HepG2 (cell line): ENCODE measurements at regions not wholly inside any gene's neighbourhood (a gene's known extent, or its start where the extent isn't known, plus 50 kb on each side); places are given as distances from the start of the nearest gene placed in this dataset.

Experiments
- ATAC-seq: fragments of 200-7000 bp; cut with Tn5 transposase; 3 replicates; pipeline ENCODE4 v1.9.1; 2020; ENCODE audit warnings: mild to moderate bottlenecking, moderate library complexity
- BruUV-seq: library from RNA; stranded (reverse); fragments of 400-500 nt; replicated peaks from 2 replicates; lab custom pipeline; 2021; lab: Mats Ljungman, UMichigan
- CTCF ChIA-PET: fragments of 300-600 bp; formaldehyde crosslinking; extraction: SDS; loops from one replicate; lab custom pipeline; 2021; ENCODE audit warnings: low total read pairs, inconsistent platforms, low intra/inter-chr PET ratio; lab: Yijun Ruan, JAX
- POLR2A ChIA-PET: fragments of 350-600 bp; sonication (Branson Sonifier 250); formaldehyde crosslinking; loops from one replicate; lab custom pipeline; 2020; ENCODE audit warnings: antibody characterized with exemption, inconsistent platforms; lab: Yijun Ruan, JAX
- DNase-seq: peaks from one replicate; pipeline ENCODE4 v3.0.0-alpha.2; 2015; ENCODE audit warnings: low spot score
- FAIRE-seq: peaks from 3 replicates; lab custom pipeline; 2011; peaks lifted over from hg19 to GRCh38; lab: Jason Lieb, UNC
- H2AFZ ChIP-seq: one replicate; pipeline ENCODE4 v1.6.1; 2011; ENCODE audit warnings: low read length, inconsistent platforms
- H3K27ac ChIP-seq: fragments of 300-600 bp; 3 replicates; pipeline ENCODE4 v1.8.0; 2011; ENCODE audit warnings: mixed run types, mild to moderate bottlenecking, mixed read lengths, low read length, inconsistent platforms; ENCODE audit not compliant: insufficient read depth; ENCODE audit errors: extremely low read length
- H3K27me3 ChIP-seq, 2 experiments: fragments of 200-600 bp in 1 of 2; 2 replicates in 1 of 2; 3 replicates in 1 of 2; pipeline versions ENCODE4 v1.6.0 to v1.8.0; 2011; ENCODE audit warnings: low read length in 2 of 2, mild to moderate bottlenecking in 2 of 2, moderate library complexity in 2 of 2, inconsistent platforms in 1 of 2; ENCODE audit not compliant: insufficient read depth in 2 of 2, control insufficient read depth in 1 of 2
- H3K36me3 ChIP-seq, 2 experiments: fragments of 200-600 bp in 1 of 2; replicated peaks in 1 of 2; 2 replicates in 1 of 2; 3 replicates in 1 of 2; pipeline versions ENCODE4 v1.5.1 to v1.8.0; 2011; ENCODE audit warnings: low read length in 2 of 2, inconsistent platforms in 1 of 2; ENCODE audit not compliant: insufficient read depth in 2 of 2, control insufficient read depth in 1 of 2
- H3K4me1 ChIP-seq: 2 replicates; pipeline ENCODE4 v1.5.1; 2012; ENCODE audit warnings: low read length, inconsistent platforms; ENCODE audit not compliant: insufficient read depth
- H3K4me2 ChIP-seq: 2 replicates; pipeline ENCODE4 v1.6.0; 2011; ENCODE audit warnings: low read depth, low read length, inconsistent platforms
- H3K4me3 ChIP-seq, 3 experiments: fragments of 200-600 bp in 1 of 3; sonication (generic), shearing (Covaris generic) in 1 of 3; replicated peaks in 1 of 3; 2 replicates each; pipeline ENCODE4 v1.5.1; 2011 to 2016; ENCODE audit warnings: low read length in 3 of 3, inconsistent platforms in 2 of 3, low read depth in 2 of 3, mild to moderate bottlenecking in 2 of 3, control low read depth in 1 of 3, mixed read lengths in 1 of 3; ENCODE audit not compliant: insufficient read depth in 1 of 3
- H3K79me2 ChIP-seq: one replicate; pipeline ENCODE4 v1.6.1; 2011; ENCODE audit warnings: low read length, inconsistent platforms; ENCODE audit not compliant: insufficient read depth
- H3K9ac ChIP-seq: 2 replicates; pipeline ENCODE4 v1.6.0; 2011; ENCODE audit warnings: mild to moderate bottlenecking, low read depth, low read length, inconsistent platforms; ENCODE audit not compliant: insufficient read depth
- H3K9me3 ChIP-seq: 2 replicates; pipeline ENCODE4 v1.5.1; 2012; ENCODE audit warnings: mild to moderate bottlenecking, low read length
- H4K20me1 ChIP-seq: 2 replicates; pipeline ENCODE4 v1.6.0; 2011; ENCODE audit warnings: inconsistent platforms, mild to moderate bottlenecking, low read length, moderate library complexity; ENCODE audit not compliant: insufficient read depth
- FOXP1 ChIP-seq, 2 experiments: fragments of 450-650 bp in 1 of 2; IDR thresholded peaks; 2 replicates each; pipeline ENCODE4 v1.6.1; 2017 to 2018; ENCODE audit warnings: antibody characterized with exemption in 1 of 2
- JUND ChIP-seq: sonication (generic); formaldehyde crosslinking; IDR thresholded peaks from 2 replicates; pipeline ENCODE4 v1.8.0; 2022; ENCODE audit warnings: mild to moderate bottlenecking, missing genetic modification reagents
- KLF11 ChIP-seq: IDR thresholded peaks from 2 replicates; pipeline ENCODE4 v1.6.1; 2016; ENCODE audit warnings: missing compliant biosample characterization
- NFIC ChIP-seq: IDR thresholded peaks from 2 replicates; pipeline ENCODE4 v1.6.1; 2012; ENCODE audit warnings: mild to moderate bottlenecking, low read length, inconsistent platforms
- THYN1 ChIP-seq: sonication (generic); formaldehyde crosslinking; IDR thresholded peaks from 2 replicates; pipeline ENCODE4 v1.8.1; 2023; ENCODE audit warnings: low read depth, mild to moderate bottlenecking, moderate library complexity, missing genetic modification reagents, borderline replicate concordance
- ZFX ChIP-seq: sonication (generic); formaldehyde crosslinking; IDR thresholded peaks from 2 replicates; pipeline ENCODE4 v1.4.0; 2020; ENCODE audit warnings: mild to moderate bottlenecking, low read depth, missing genetic modification reagents, moderate library complexity
- ZIK1 ChIP-seq: sonication (generic); formaldehyde crosslinking; IDR thresholded peaks from 2 replicates; pipeline ENCODE4 v1.5.0; 2020; ENCODE audit warnings: mild to moderate bottlenecking, low read depth, missing genetic modification reagents, borderline replicate concordance
- ZNF557 ChIP-seq: sonication (generic); formaldehyde crosslinking; IDR thresholded peaks from 2 replicates; pipeline ENCODE4 v1.4.0; 2020; ENCODE audit warnings: missing genetic modification reagents
- ZNF790 ChIP-seq: sonication (generic); formaldehyde crosslinking; IDR thresholded peaks from 2 replicates; pipeline ENCODE4 v1.8.0; 2022; ENCODE audit warnings: missing genetic modification reagents, mild to moderate bottlenecking, borderline replicate concordance
- WGBS: methylation state at CpG from one replicate; pipeline ENCODE4 v1.1.6; 2017; ENCODE audit warnings: low lambda C conversion rate; 5-methylcytosine and 5-hydroxymethylcytosine counted together
- in situ Hi-C: cut with HindIII; loops from 2 replicates; pipeline ENCODE4 v1.10.0; 2017; ENCODE audit warnings: low pct_unique_long_range_greater_than_20kb; ENCODE audit not compliant: extremely low pct_ligation_motif_present
- intact Hi-C: fragments of 100-400 bp; cut with micrococcal nuclease; formaldehyde crosslinking; loops from one replicate; pipeline ENCODE4 v1.10.0; 2022; ENCODE audit not compliant: unreplicated experiment
- TF ChIP-seq, protein P1 (sequence below): sonication (generic); formaldehyde crosslinking; IDR thresholded peaks from 2 replicates; pipeline ENCODE4 v1.4.0; 2020; ENCODE audit warnings: mild to moderate bottlenecking, low read depth, missing genetic modification reagents
- TF ChIP-seq, protein P2 (sequence below): sonication (generic); formaldehyde crosslinking; IDR thresholded peaks from 2 replicates; pipeline ENCODE4 v1.8.0; 2022; ENCODE audit warnings: mild to moderate bottlenecking, missing genetic modification reagents, moderate library complexity
- TF ChIP-seq, protein P3 (sequence below): sonication (generic); formaldehyde crosslinking; IDR thresholded peaks from 2 replicates; pipeline ENCODE4 v1.4.0; 2020; ENCODE audit warnings: missing genetic modification reagents

DNA sequence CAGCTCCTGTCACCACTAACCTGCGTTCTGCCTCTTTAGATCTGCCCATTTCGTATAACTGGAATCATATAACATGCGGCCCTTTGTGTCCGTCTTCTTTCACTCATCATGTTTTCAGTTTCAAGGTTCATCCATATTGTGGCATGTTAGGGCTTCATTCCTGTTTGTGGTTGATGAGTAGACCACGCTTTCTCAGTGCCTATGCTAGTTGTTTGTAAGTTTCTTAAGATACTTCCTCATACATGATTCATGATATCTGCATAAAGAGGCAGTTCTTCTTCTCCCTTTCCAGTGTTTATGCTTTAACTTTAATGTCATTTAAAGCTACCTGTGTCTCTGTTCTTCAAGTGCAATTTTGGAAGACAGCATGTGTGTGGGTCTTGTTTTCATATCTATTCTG, 79.5 kb upstream of the FAM20C start:
- no peaks in the 10 kb centered on the region for H3K4me1 ChIP-seq
- no peak for DNase-seq
- 56% methylated on average over 5 of the region's 5 CpGs for WGBS
- H3K36me3 ChIP-seq: no peaks in the 10 kb centered on the region
- in situ Hi-C loops: no loop called here
- peaks cover 2 to 20% of the 10 kb centered on the region in 2 experiments; a peak in 3 of 5 replicates for H3K27me3 ChIP-seq
- no peak overlapping the region for H2AFZ ChIP-seq
- FAIRE-seq: no peak
- H3K79me2 ChIP-seq: no peaks in the 10 kb centered on the region
- intact Hi-C loops: no loop called here
- no peaks in the 10 kb centered on the region for H4K20me1 ChIP-seq
- ChIA-PET CTCF (no interaction called here), POLR2A (no interaction called here)
- no peak overlapping the region for H3K9ac ChIP-seq
- H3K9me3 ChIP-seq: no peaks in the 10 kb centered on the region
- ATAC-seq: no peak
- H3K4me3 ChIP-seq: no peak overlapping the region
- H3K27ac ChIP-seq: no peak overlapping the region
- BruUV-seq: no TSS peak
- TF ChIP-seq, protein P1, sequence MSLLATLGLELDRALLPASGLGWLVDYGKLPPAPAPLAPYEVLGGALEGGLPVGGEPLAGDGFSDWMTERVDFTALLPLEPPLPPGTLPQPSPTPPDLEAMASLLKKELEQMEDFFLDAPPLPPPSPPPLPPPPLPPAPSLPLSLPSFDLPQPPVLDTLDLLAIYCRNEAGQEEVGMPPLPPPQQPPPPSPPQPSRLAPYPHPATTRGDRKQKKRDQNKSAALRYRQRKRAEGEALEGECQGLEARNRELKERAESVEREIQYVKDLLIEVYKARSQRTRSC (CRISPR knock-in tag): no peak
- TF ChIP-seq ZNF790 (CRISPR knock-in tag): no peak
- TF ChIP-seq, protein P2, sequence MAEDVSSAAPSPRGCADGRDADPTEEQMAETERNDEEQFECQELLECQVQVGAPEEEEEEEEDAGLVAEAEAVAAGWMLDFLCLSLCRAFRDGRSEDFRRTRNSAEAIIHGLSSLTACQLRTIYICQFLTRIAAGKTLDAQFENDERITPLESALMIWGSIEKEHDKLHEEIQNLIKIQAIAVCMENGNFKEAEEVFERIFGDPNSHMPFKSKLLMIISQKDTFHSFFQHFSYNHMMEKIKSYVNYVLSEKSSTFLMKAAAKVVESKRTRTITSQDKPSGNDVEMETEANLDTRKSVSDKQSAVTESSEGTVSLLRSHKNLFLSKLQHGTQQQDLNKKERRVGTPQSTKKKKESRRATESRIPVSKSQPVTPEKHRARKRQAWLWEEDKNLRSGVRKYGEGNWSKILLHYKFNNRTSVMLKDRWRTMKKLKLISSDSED: no peak
- no peak for TF ChIP-seq ZNF557 (CRISPR knock-in tag)
- TF ChIP-seq NFIC: no peak
- no peak for TF ChIP-seq ZIK1 (CRISPR knock-in tag)
- no peak for TF ChIP-seq THYN1 (CRISPR knock-in tag)
- TF ChIP-seq JUND (CRISPR knock-in tag): no peak
- TF ChIP-seq ZFX (CRISPR knock-in tag): no peak
- no peak for TF ChIP-seq KLF11 (CRISPR knock-in tag)
- TF ChIP-seq FOXP1 (IDR thresholded peaks at IDR 0.05): no peak
- no peak for TF ChIP-seq FOXP1 (CRISPR knock-in tag; IDR thresholded peaks at IDR 0.05)
- TF ChIP-seq, protein P3, sequence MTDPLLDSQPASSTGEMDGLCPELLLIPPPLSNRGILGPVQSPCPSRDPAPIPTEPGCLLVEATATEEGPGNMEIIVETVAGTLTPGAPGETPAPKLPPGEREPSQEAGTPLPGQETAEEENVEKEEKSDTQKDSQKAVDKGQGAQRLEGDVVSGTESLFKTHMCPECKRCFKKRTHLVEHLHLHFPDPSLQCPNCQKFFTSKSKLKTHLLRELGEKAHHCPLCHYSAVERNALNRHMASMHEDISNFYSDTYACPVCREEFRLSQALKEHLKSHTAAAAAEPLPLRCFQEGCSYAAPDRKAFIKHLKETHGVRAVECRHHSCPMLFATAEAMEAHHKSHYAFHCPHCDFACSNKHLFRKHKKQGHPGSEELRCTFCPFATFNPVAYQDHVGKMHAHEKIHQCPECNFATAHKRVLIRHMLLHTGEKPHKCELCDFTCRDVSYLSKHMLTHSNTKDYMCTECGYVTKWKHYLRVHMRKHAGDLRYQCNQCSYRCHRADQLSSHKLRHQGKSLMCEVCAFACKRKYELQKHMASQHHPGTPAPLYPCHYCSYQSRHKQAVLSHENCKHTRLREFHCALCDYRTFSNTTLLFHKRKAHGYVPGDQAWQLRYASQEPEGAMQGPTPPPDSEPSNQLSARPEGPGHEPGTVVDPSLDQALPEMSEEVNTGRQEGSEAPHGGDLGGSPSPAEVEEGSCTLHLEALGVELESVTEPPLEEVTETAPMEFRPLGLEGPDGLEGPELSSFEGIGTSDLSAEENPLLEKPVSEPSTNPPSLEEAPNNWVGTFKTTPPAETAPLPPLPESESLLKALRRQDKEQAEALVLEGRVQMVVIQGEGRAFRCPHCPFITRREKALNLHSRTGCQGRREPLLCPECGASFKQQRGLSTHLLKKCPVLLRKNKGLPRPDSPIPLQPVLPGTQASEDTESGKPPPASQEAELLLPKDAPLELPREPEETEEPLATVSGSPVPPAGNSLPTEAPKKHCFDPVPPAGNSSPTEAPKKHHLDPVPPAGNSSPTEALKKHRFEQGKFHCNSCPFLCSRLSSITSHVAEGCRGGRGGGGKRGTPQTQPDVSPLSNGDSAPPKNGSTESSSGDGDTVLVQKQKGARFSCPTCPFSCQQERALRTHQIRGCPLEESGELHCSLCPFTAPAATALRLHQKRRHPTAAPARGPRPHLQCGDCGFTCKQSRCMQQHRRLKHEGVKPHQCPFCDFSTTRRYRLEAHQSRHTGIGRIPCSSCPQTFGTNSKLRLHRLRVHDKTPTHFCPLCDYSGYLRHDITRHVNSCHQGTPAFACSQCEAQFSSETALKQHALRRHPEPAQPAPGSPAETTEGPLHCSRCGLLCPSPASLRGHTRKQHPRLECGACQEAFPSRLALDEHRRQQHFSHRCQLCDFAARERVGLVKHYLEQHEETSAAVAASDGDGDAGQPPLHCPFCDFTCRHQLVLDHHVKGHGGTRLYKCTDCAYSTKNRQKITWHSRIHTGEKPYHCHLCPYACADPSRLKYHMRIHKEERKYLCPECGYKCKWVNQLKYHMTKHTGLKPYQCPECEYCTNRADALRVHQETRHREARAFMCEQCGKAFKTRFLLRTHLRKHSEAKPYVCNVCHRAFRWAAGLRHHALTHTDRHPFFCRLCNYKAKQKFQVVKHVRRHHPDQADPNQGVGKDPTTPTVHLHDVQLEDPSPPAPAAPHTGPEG (CRISPR knock-in tag): no peak
- H3K4me2 ChIP-seq: no peak overlapping the region
